Right atrium auricular region (tissue), 2 donors: ENCODE measurements at regions not wholly inside any gene's neighbourhood (a gene's known extent, or its start where the extent isn't known, plus 50 kb on each side); places are given as distances from the start of the nearest gene placed in this dataset.

Source experiments
- DNase-seq: peaks from one replicate; pipeline ENCODE4 v3.0.0-alpha.2; 2019; ENCODE audit warnings: low spot score
- H3K27ac ChIP-seq, 2 donors: fragments of 200-600 bp; sonication (generic); 1 replicate in 1 of 2; 2 replicates in 1 of 2; pipeline ENCODE4 v1.5.1; 2016 to 2019
- H3K27me3 ChIP-seq, 2 donors: fragments of 200-600 bp; sonication (generic); one replicate each; pipeline versions ENCODE4 v1.5.1 to v1.6.0; 2017 to 2019
- H3K36me3 ChIP-seq: fragments of 200-600 bp; sonication (generic); one replicate; pipeline ENCODE4 v1.5.1; 2016
- H3K4me1 ChIP-seq, 2 donors: fragments of 200-600 bp; sonication (generic); one replicate each; pipeline versions ENCODE4 v1.5.1 to v1.6.0; 2017 to 2019
- H3K4me3 ChIP-seq, 2 donors: fragments of 200-600 bp; sonication (generic); 1 replicate in 1 of 2; 2 replicates in 1 of 2; pipeline ENCODE4 v1.5.1; 2017 to 2019; ENCODE audit warnings: mild to moderate bottlenecking in 1 of 2, moderate library complexity in 1 of 2
- H3K9me3 ChIP-seq, 2 donors: fragments of 200-600 bp; sonication (generic); one replicate each; pipeline ENCODE4 v1.5.1; 2019
- TF ChIP-seq, protein P1 (sequence below), 2 donors: fragments of 200-600 bp; sonication (generic); IDR thresholded peaks; one replicate each; pipeline ENCODE4 v1.5.1; 2019; ENCODE audit warnings: antibody characterized with exemption in 2 of 2

DNA sequence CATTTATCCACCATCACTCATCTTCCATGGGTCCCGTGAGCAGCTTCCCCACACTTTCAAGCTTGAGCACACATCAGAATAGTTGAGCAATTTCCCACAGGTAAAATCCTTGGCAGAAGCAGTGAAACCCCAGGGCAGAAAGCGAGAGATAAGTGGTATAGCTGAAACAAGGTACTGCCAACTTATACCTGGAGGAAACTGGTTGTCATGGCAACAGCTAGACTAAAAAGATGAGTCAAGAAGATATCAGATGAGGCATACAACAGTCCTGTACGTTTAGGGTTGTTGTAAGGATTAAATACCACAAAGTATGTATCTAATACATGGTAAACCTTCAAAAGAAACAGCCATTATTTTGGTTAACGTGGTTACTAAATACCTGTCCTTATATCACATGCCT lies 66.9 kb upstream of the PHOX2B start:
- H3K4me3 ChIP-seq, result no peak overlapping the region
- no peak overlapping the region for H3K27ac ChIP-seq
- TF ChIP-seq, protein P1, sequence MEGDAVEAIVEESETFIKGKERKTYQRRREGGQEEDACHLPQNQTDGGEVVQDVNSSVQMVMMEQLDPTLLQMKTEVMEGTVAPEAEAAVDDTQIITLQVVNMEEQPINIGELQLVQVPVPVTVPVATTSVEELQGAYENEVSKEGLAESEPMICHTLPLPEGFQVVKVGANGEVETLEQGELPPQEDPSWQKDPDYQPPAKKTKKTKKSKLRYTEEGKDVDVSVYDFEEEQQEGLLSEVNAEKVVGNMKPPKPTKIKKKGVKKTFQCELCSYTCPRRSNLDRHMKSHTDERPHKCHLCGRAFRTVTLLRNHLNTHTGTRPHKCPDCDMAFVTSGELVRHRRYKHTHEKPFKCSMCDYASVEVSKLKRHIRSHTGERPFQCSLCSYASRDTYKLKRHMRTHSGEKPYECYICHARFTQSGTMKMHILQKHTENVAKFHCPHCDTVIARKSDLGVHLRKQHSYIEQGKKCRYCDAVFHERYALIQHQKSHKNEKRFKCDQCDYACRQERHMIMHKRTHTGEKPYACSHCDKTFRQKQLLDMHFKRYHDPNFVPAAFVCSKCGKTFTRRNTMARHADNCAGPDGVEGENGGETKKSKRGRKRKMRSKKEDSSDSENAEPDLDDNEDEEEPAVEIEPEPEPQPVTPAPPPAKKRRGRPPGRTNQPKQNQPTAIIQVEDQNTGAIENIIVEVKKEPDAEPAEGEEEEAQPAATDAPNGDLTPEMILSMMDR (IDR thresholded peaks at IDR 0.05), result no peak
- H3K36me3 ChIP-seq, result no peaks in the 10 kb centered on the region
- H3K27me3 ChIP-seq, result no peaks in the 10 kb centered on the region
- no peak for DNase-seq
- no peaks in the 10 kb centered on the region for H3K4me1 ChIP-seq
- no peaks in the 10 kb centered on the region for H3K9me3 ChIP-seq

DNA sequence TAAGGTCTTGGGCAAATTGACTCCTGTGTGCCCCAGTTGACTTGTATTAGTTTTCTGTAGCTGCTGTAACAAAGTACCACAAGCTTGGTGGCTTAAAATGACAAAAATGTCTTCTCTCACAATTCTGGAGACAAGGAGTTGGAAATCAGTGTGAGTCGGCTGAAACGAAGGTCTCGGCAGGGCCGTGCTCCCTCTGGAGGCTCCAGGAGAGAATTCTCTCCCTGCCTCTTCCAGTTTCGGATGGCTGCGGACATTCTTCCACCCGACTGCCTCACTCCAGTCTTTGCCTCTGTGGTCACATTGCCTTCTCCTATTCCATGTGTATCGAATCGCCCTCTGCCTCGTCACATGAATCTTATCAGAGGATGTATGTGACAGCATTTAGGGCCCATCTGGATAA lies 66.0 kb upstream of the PHOX2B start:
- DNase-seq, result no peak
- Histone ChIP-seq H3K4me3 (no peak overlapping the region), H3K9me3 (no peaks in the 10 kb centered on the region), H3K4me1 (no peaks in the 10 kb centered on the region), H3K27ac (no peak overlapping the region), H3K36me3 (no peaks in the 10 kb centered on the region), H3K27me3 (no peaks in the 10 kb centered on the region)
- TF ChIP-seq, protein P1 (IDR thresholded peaks at IDR 0.05), result peak in 1 of 2 donors; percentile 51

DNA sequence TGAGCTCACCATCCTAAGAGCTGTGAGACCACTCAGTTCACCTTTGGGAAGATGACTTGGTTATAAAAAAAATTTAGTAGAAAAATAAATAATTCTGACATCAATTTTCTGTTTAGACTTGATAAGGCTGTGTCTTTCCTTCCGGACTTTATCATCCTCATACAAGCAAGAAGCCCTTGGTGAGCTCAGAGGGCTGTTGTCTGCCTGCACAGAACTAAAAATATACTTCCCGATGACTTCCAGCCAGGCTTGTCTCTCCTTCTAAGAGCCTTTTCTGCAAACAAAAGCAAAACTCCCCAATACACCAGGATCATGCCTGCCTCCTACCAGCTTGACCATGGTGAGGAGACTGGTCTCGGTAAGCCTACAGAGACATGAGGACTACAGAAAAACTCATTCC lies 58.3 kb upstream of the PHOX2B start:
- Histone ChIP-seq H3K9me3 (no peaks in the 10 kb centered on the region), H3K27me3 (no peaks in the 10 kb centered on the region), H3K4me1 (no peaks in the 10 kb centered on the region), H3K27ac (no peak overlapping the region), H3K36me3 (no peaks in the 10 kb centered on the region), H3K4me3 (no peak overlapping the region)
- no peak for DNase-seq
- TF ChIP-seq, protein P1 (IDR thresholded peaks at IDR 0.05), result no peak

DNA sequence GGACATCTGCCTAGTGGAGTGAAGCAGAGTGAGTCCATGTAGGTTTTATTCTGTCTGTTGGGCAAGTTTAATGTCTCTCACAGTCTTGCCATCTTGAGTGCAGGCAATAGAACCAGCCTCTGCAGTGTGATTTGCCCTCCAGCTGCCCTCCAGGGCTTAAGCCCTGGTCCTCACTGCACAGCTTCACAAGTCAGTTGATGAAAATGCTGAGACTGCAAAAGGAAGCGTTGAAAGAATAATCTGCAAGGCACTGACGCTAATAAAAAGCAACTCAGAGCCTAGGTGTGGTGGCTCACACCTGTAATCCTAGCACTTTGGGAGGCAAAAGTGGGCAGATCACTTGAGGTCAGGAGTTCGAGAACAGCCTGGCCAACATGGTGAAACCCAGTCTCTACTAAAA lies 54.1 kb upstream of the PHOX2B start:
- TF ChIP-seq, protein P1 (IDR thresholded peaks at IDR 0.05), result no peak
- Histone ChIP-seq H3K4me3 (no peak overlapping the region), H3K4me1 (no peaks in the 10 kb centered on the region), H3K9me3 (no peaks in the 10 kb centered on the region), H3K27ac (no peak overlapping the region), H3K36me3 (no peaks in the 10 kb centered on the region), H3K27me3 (no peaks in the 10 kb centered on the region)
- no peak for DNase-seq

DNA sequence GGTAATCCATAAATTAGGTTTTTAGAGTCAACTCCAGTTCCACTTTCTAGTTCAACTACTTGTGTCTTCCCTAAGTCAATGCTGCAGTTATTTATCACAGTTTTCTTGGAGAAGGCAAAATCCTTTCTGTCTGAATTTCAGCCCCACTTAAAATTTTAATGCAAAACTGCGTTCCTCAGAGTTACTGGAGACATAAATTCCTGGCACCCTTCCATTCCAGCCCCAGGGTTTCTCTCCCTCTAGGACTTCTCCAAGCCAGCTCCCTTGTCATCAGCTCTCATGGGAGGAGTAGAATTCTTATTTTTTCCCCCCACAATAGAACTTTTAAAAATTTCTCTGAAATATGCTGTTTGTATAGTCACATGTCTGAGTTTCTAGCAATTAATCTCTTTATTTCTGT lies 50.6 kb upstream of the PHOX2B start:
- no peak for DNase-seq
- Histone ChIP-seq H3K36me3 (no peaks in the 10 kb centered on the region), H3K27ac (no peak overlapping the region), H3K4me1 (peaks cover 0 to 7% of the 10 kb centered on the region in 2 donors), H3K4me3 (no peak overlapping the region), H3K9me3 (no peaks in the 10 kb centered on the region), H3K27me3 (no peaks in the 10 kb centered on the region)
- TF ChIP-seq, protein P1 (IDR thresholded peaks at IDR 0.05), result no peak
